ENCODE measurements at regions not wholly inside any gene's neighbourhood (a gene's known extent, or its start where the extent isn't known, plus 50 kb on each side); places are given as distances from the start of the nearest gene placed in this dataset.

GRCh38 chr2:192411755-192412154, 217.0 kb upstream of the TMEFF2 start:
- TF ChIP-seq CTCF (conservative IDR thresholded peaks at IDR 0.05; ENCODE audit: low read length) (no peak), EZH2phosphoT487 (IDR thresholded peaks at IDR 0.05; ENCODE audit: borderline replicate concordance) (no peak)
